GM12878 (cell line): ENCODE measurements at regions not wholly inside any gene's neighbourhood (a gene's known extent, or its start where the extent isn't known, plus 50 kb on each side); places are given as distances from the start of the nearest gene placed in this dataset.

Experiments used
- ATF3 ChIP-seq: IDR thresholded peaks from 2 replicates; pipeline ENCODE4 v1.6.1; 2011; ENCODE audit warnings: low read depth, mild to moderate bottlenecking, low read length, moderate library complexity, borderline replicate concordance; ENCODE audit errors: extremely low read depth
- BACH1 ChIP-seq: fragments of 450-650 bp; IDR thresholded peaks from 2 replicates; pipeline ENCODE4 v1.6.1; 2017; ENCODE audit warnings: mild to moderate bottlenecking, borderline replicate concordance
- CBFB ChIP-seq: IDR thresholded peaks from 2 replicates; pipeline ENCODE4 v1.6.1; 2016; ENCODE audit warnings: antibody characterized with exemption, low read depth
- CREB1 ChIP-seq: IDR thresholded peaks from 2 replicates; pipeline ENCODE4 v1.6.1; 2012; ENCODE audit warnings: low read depth, mild to moderate bottlenecking, inconsistent platforms
- CTCF ChIP-seq, 3 experiments: IDR thresholded peaks in 2 of 3; conservative IDR thresholded peaks in 1 of 3; 2 replicates each; pipeline ENCODE4 v1.5.1; 2011; ENCODE audit warnings: low read depth in 3 of 3, low read length in 3 of 3, mild to moderate bottlenecking in 3 of 3, control low read depth in 2 of 3, moderate library complexity in 2 of 3, inconsistent platforms in 1 of 3, mixed read lengths in 1 of 3; ENCODE audit not compliant: control insufficient read depth in 2 of 3, insufficient read depth in 1 of 3; ENCODE audit errors: extremely low read depth in 1 of 3
- EP300 ChIP-seq, 2 experiments: fragments of 150-350 bp in 1 of 2; IDR thresholded peaks; 2 replicates each; pipeline ENCODE4 v1.6.1; 2011 to 2012; ENCODE audit warnings: low read depth in 2 of 2, low read length in 2 of 2, borderline replicate concordance in 1 of 2, improper control_type of control experiment in 1 of 2, inconsistent platforms in 1 of 2; ENCODE audit not compliant: control insufficient read depth in 1 of 2
- NFYB ChIP-seq: IDR thresholded peaks from 2 replicates; pipeline ENCODE4 v1.6.1; 2011; ENCODE audit warnings: low read depth, mild to moderate bottlenecking, low read length, improper control_type of control experiment, moderate library complexity; ENCODE audit not compliant: insufficient read depth
- PKNOX1 ChIP-seq: fragments of 450-650 bp; IDR thresholded peaks from 2 replicates; pipeline ENCODE4 v1.6.1; 2016; ENCODE audit warnings: mild to moderate bottlenecking
- SUZ12 ChIP-seq: fragments of 200-600 bp; sonication (generic); IDR thresholded peaks from one replicate; pipeline ENCODE4 v1.6.1; 2018; ENCODE audit warnings: antibody characterized with exemption, mild to moderate bottlenecking; ENCODE audit not compliant: unreplicated experiment
- TAF1 ChIP-seq: IDR thresholded peaks from 2 replicates; pipeline ENCODE4 v1.6.1; 2011; ENCODE audit warnings: mild to moderate bottlenecking, low read depth, low read length, borderline replicate concordance
- YY1 ChIP-seq: IDR thresholded peaks from 2 replicates; pipeline ENCODE4 v1.6.1; 2011; ENCODE audit warnings: low read depth, mild to moderate bottlenecking, low read length

- TF ChIP-seq YY1 (no peak), ATF3 (no peak), TAF1 (no peak), CREB1 (no peak), CTCF (IDR thresholded peaks at IDR 0.05 in 2 of 3, conservative IDR thresholded peaks at IDR 0.05 in 1 of 3; ENCODE audit: control insufficient read depth in 2 of 3, extremely low read depth in 1 of 3, insufficient read depth in 1 of 3, low read depth in 3 of 3, low read length in 3 of 3) (no peak), CBFB (no peak), BACH1 (no peak), SUZ12 (no peak), EP300 (IDR thresholded peaks at IDR 0.05; ENCODE audit: borderline replicate concordance in 1 of 2, control insufficient read depth in 1 of 2, low read depth in 2 of 2, low read length in 2 of 2) (no peak), PKNOX1 (no peak), NFYB (no peak)
Observed at GRCh38 chr6:21325201-21325856, 268.2 kb upstream of the SOX4 start.
